Lung (tissue), 11 donors: ENCODE measurements at regions not wholly inside any gene's neighbourhood (a gene's known extent, or its start where the extent isn't known, plus 50 kb on each side); places are given as distances from the start of the nearest gene placed in this dataset.
A peak's percentile ranks its signal among the peaks of the same experiment; 100 is the strongest.
"Not testable (repeated sequence)": the region's sequence is repeated elsewhere in the genome, so short reads cannot be mapped to it uniquely, and the experiment has no call there.

Experiments
- ATAC-seq: fragments of 200-7000 bp; cut with Tn5 transposase; one replicate; pipeline ENCODE4 v1.9.1; 2020; ENCODE audit warnings: moderate number of reproducible peaks; ENCODE audit not compliant: insufficient read depth, low FRiP score
- DNase-seq, 3 donors: peaks; one replicate each; pipeline ENCODE4 v3.0.0-alpha.2; 2013 to 2017
- H3K27ac ChIP-seq, 2 donors: one replicate each; pipeline ENCODE4 v1.5.1; 2013; ENCODE audit warnings: mild to moderate bottlenecking in 2 of 2, moderate library complexity in 2 of 2, control low read depth in 1 of 2, inconsistent platforms in 1 of 2, low read depth in 1 of 2, low read length in 1 of 2
- H3K27me3 ChIP-seq, 3 donors: one replicate each; pipeline ENCODE4 v1.5.1; 2013; ENCODE audit warnings: low read length in 2 of 3; ENCODE audit not compliant: control insufficient read depth in 3 of 3, insufficient read depth in 3 of 3
- H3K36me3 ChIP-seq, 4 donors: one replicate each; pipeline ENCODE4 v1.5.1; 2013; ENCODE audit warnings: low read length in 4 of 4, mild to moderate bottlenecking in 1 of 4, moderate library complexity in 1 of 4; ENCODE audit not compliant: control insufficient read depth in 4 of 4, insufficient read depth in 4 of 4
- H3K4me1 ChIP-seq, 5 donors: one replicate each; pipeline ENCODE4 v1.5.1; 2013; ENCODE audit warnings: low read length in 5 of 5, mild to moderate bottlenecking in 2 of 5, moderate library complexity in 1 of 5; ENCODE audit not compliant: control insufficient read depth in 5 of 5, insufficient read depth in 5 of 5
- H3K4me3 ChIP-seq: one replicate; pipeline ENCODE4 v1.5.1; 2013; ENCODE audit warnings: mild to moderate bottlenecking, control low read depth, moderate library complexity
- H3K9ac ChIP-seq, 2 donors: one replicate each; pipeline ENCODE4 v1.5.1; 2013; ENCODE audit warnings: low read length in 2 of 2, control low read depth in 1 of 2; ENCODE audit not compliant: insufficient read depth in 1 of 2
- H3K9me3 ChIP-seq, 4 donors: one replicate each; pipeline ENCODE4 v1.5.1; 2013; ENCODE audit warnings: low read length in 3 of 4, mild to moderate bottlenecking in 1 of 4, moderate library complexity in 1 of 4; ENCODE audit not compliant: control insufficient read depth in 4 of 4, insufficient read depth in 3 of 4
- CTCF ChIP-seq: IDR thresholded peaks from 2 replicates; pipeline ENCODE4 v1.5.1; 2012; ENCODE audit warnings: mild to moderate bottlenecking; ENCODE audit errors: control extremely low read depth, extremely low read depth
- WGBS, 2 donors: extraction: QIAGEN DNeasy Blood & Tissue Kit; methylation state at CpG; one replicate each; pipeline ENCODE4 v1.1.7; 2013; 5-methylcytosine and 5-hydroxymethylcytosine counted together
- donor health status: control.
- donor health status: control.
- donor health status: Bipolar disorder and iron deficiency.
- donor health status: healthy.
- donor health status: DM: yes; HTN: yes; CAD: no.

- Histone ChIP-seq H3K9me3 (peaks cover 0 to 5% (median 0%) of the 10 kb centered on the region in 4 donors), H3K4me1 (peaks cover 0 to 5% (median 0%) of the 10 kb centered on the region in 5 donors), H3K9ac (peak overlapping the region in 1 of 2 donors; percentile 8), H3K36me3 (no peaks in the 10 kb centered on the region), H3K27ac (no peak overlapping the region), H3K27me3 (peaks cover 11 to 71% (median 54%) of the 10 kb centered on the region in 3 donors), H3K4me3 (no peak overlapping the region)
- peak; percentile 38 to 57 (median 55) for DNase-seq
- WGBS, 2 donors = 4 to 5% methylated on average over 22 of the region's 22 CpGs
- ATAC-seq = no peak
- no peak for TF ChIP-seq CTCF
Observed at GRCh38 chr6:27592481-27593199, 119.7 kb upstream of the ZNF184 start.

- no peak for TF ChIP-seq CTCF
- no peaks in the 10 kb centered on the region for H3K36me3 ChIP-seq
- DNase-seq (peak in 2 of 3 donors; percentile 14 to 19), ATAC-seq (no peak)
- H3K4me3 ChIP-seq = no peak overlapping the region
- H3K27me3 ChIP-seq = peaks cover 11 to 70% (median 52%) of the 10 kb centered on the region in 3 donors
- peaks cover 0 to 5% (median 0%) of the 10 kb centered on the region in 5 donors for H3K4me1 ChIP-seq
- H3K27ac ChIP-seq = no peak overlapping the region
- 9% methylated on average over 22 of the region's 22 CpGs for WGBS, 2 donors
- H3K9ac ChIP-seq = no peak overlapping the region
- peaks cover 0 to 5% (median 0%) of the 10 kb centered on the region in 4 donors for H3K9me3 ChIP-seq
Observed at GRCh38 chr6:27591699-27592480, 119.0 kb upstream of the ZNF184 start.

- H3K27ac ChIP-seq, H3K36me3 ChIP-seq, H3K9ac ChIP-seq, ATAC-seq, H3K9me3 ChIP-seq, DNase-seq, H3K4me1 ChIP-seq, H3K4me3 ChIP-seq: not testable (repeated sequence)
- WGBS, 2 donors = 82 to 88% methylated on average over 11 of the region's 11 CpGs
- peaks cover 0 to 47% (median 33%) of the 10 kb centered on the region in 3 donors for H3K27me3 ChIP-seq
Observed at GRCh38 chr6:27585316-27585715, 112.4 kb upstream of the ZNF184 start.

- H3K9ac ChIP-seq = no peak overlapping the region
- no peak overlapping the region for H3K4me3 ChIP-seq
- H3K9me3 ChIP-seq = peaks cover 0 to 4% (median 0%) of the 10 kb centered on the region in 4 donors
- no peaks in the 10 kb centered on the region for H3K36me3 ChIP-seq
- ATAC-seq (no peak), DNase-seq (no peak)
- TF ChIP-seq CTCF = no peak
- WGBS, 2 donors = 86 to 91% methylated on average over 4 of the region's 4 CpGs
- H3K27ac ChIP-seq = no peak overlapping the region
- no peaks in the 10 kb centered on the region for H3K4me1 ChIP-seq
- peaks cover 0 to 47% (median 36%) of the 10 kb centered on the region in 3 donors for H3K27me3 ChIP-seq
Observed at GRCh38 chr6:27584326-27584725, 111.4 kb upstream of the ZNF184 start.
